WTC11 (cell line): ENCODE measurements at regions not wholly inside any gene's neighbourhood (a gene's known extent, or its start where the extent isn't known, plus 50 kb on each side); places are given as distances from the start of the nearest gene placed in this dataset.

Experiments
- ATAC-seq: fragments of 200-7000 bp; cut with Tn5 transposase; 2 replicates; pipeline ENCODE4 v1.10.0; 2021; ENCODE audit warnings: mild to moderate bottlenecking, moderate library complexity
- CTCF ChIA-PET: fragments of 300-600 bp; sonication (Branson Sonifier 250); formaldehyde crosslinking; loops from one replicate; lab custom pipeline; 2021; ENCODE audit warnings: antibody characterized with exemption; lab: Charles Lee
- POLR2A ChIA-PET: fragments of 350-600 bp; sonication (Branson Sonifier 250); formaldehyde crosslinking; loops from one replicate; lab custom pipeline; 2021; ENCODE audit warnings: antibody characterized with exemption; lab: Charles Lee
- DNase-seq: peaks from one replicate; pipeline ENCODE4 v3.0.0; 2021; ENCODE audit warnings: low spot score
- H3K27ac Mint-ChIP-seq: 2 replicates; pipeline ENCODE4 v1.8.0; 2021; ENCODE audit warnings: mixed read lengths
- H3K27me3 Mint-ChIP-seq: 2 replicates; pipeline ENCODE4 v1.8.0; 2021; ENCODE audit warnings: low read depth, mild to moderate bottlenecking, moderate library complexity, mixed read lengths
- H3K36me3 Mint-ChIP-seq: 2 replicates; pipeline ENCODE4 v1.8.0; 2021; ENCODE audit warnings: mixed read lengths
- H3K4me1 Mint-ChIP-seq: 2 replicates; pipeline ENCODE4 v1.8.0; 2022; ENCODE audit warnings: mixed read lengths
- H3K4me3 Mint-ChIP-seq: 2 replicates; pipeline ENCODE4 v1.8.0; 2021; ENCODE audit warnings: mild to moderate bottlenecking, moderate library complexity, mixed read lengths
- H3K9me3 Mint-ChIP-seq: 2 replicates; pipeline ENCODE4 v1.8.0; 2021; ENCODE audit warnings: mixed read lengths
- ATF1 ChIP-seq: sonication (generic); formaldehyde crosslinking; IDR thresholded peaks from 2 replicates; pipeline ENCODE4 v1.8.1; 2023; ENCODE audit warnings: mild to moderate bottlenecking, moderate library complexity, missing genetic modification reagents
- CREM ChIP-seq: sonication (generic); formaldehyde crosslinking; IDR thresholded peaks from 2 replicates; pipeline ENCODE4 v1.8.1; 2022; ENCODE audit warnings: mild to moderate bottlenecking, missing genetic modification reagents, moderate library complexity
- E2F5 ChIP-seq: sonication (generic); formaldehyde crosslinking; IDR thresholded peaks from 2 replicates; pipeline ENCODE4 v1.8.1; 2022; ENCODE audit warnings: mild to moderate bottlenecking, moderate library complexity, missing genetic modification reagents
- ELF4 ChIP-seq: sonication (generic); formaldehyde crosslinking; IDR thresholded peaks from 2 replicates; pipeline ENCODE4 v1.8.1; 2022; ENCODE audit warnings: low read depth, mild to moderate bottlenecking, moderate library complexity, missing genetic modification reagents
- EMX1 ChIP-seq: fragments of 250-450 bp; sonication (Bioruptor Pico); IDR thresholded peaks from 2 replicates; pipeline ENCODE4 v1.8.0; 2021; ENCODE audit warnings: mild to moderate bottlenecking
- NR3C1 ChIP-seq: sonication (generic); formaldehyde crosslinking; conservative IDR thresholded peaks from 2 replicates; pipeline ENCODE4 v1.8.1; 2023; ENCODE audit warnings: low read depth, mild to moderate bottlenecking, missing genetic modification reagents
- OVOL2 ChIP-seq: fragments of 250-450 bp; sonication (Bioruptor Pico); IDR thresholded peaks from 2 replicates; pipeline ENCODE4 v1.9.0; 2021; ENCODE audit warnings: mild to moderate bottlenecking, borderline replicate concordance
- PREB ChIP-seq: sonication (generic); formaldehyde crosslinking; IDR thresholded peaks from 2 replicates; pipeline ENCODE4 v1.8.1; 2022; ENCODE audit warnings: mild to moderate bottlenecking, missing genetic modification reagents, moderate library complexity, borderline replicate concordance
- SOX15 ChIP-seq: fragments of 250-450 bp; sonication (Bioruptor Pico); IDR thresholded peaks from 2 replicates; pipeline ENCODE4 v1.9.0; 2021; ENCODE audit warnings: mild to moderate bottlenecking
- TP53 ChIP-seq: sonication (generic); formaldehyde crosslinking; IDR thresholded peaks from 2 replicates; pipeline ENCODE4 v1.8.1; 2023; ENCODE audit warnings: mild to moderate bottlenecking, missing genetic modification reagents
- ZNF219 ChIP-seq: sonication (generic); formaldehyde crosslinking; IDR thresholded peaks from 2 replicates; pipeline ENCODE4 v1.8.0; 2023; ENCODE audit warnings: missing genetic modification reagents, mild to moderate bottlenecking, borderline replicate concordance
- ZNF532 ChIP-seq: fragments of 250-450 bp; sonication (Bioruptor Pico); IDR thresholded peaks from 2 replicates; pipeline ENCODE4 v1.9.0; 2021; ENCODE audit warnings: mild to moderate bottlenecking, borderline replicate concordance
- TF ChIP-seq, protein P1 (sequence below): sonication (generic); formaldehyde crosslinking; IDR thresholded peaks from 2 replicates; pipeline ENCODE4 v1.8.0; 2023; ENCODE audit warnings: missing genetic modification reagents, mild to moderate bottlenecking, borderline replicate concordance
- TF ChIP-seq, protein P2 (sequence below): sonication (generic); formaldehyde crosslinking; IDR thresholded peaks from 2 replicates; pipeline ENCODE4 v1.8.1; 2023; ENCODE audit warnings: mild to moderate bottlenecking, missing genetic modification reagents, borderline replicate concordance
- TF ChIP-seq, protein P3 (sequence below): fragments of 250-450 bp; sonication (Bioruptor Pico); IDR thresholded peaks from 2 replicates; pipeline ENCODE4 v1.9.0; 2021; ENCODE audit warnings: mild to moderate bottlenecking

DNA sequence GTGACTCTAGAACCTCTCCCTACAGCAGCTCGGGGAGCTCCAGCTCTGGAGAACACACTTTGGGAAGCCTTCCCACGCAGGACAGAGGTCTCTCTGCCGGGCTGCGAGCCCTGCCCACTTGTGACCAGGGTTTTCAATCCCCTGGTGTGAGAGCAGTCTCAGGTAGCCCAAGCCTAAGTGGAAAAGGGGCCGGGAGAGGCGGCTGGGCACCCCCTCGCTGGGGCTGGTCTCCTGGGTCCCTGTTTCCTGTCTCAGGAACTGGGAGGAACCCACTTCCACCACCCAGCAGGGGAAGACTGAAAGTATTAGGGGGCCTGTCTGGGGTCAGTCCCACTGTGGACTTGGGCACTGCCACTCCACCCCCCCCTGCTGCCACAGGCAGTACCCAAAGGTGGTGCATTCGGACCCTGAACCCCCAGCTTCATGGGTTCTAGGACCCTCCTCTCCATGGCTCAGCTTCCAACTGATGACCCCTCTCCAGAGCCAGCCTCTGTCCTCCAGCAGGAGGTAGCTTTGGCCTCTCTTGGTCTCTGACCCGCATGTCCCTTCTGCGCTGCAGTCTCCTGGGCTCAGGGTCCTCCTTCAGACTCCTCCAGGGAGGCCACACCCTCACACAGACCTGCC, 70.0 kb downstream of the RRM2 start (continued):
- TF ChIP-seq ZNF532 (CRISPR knock-in tag): no peak

DNA sequence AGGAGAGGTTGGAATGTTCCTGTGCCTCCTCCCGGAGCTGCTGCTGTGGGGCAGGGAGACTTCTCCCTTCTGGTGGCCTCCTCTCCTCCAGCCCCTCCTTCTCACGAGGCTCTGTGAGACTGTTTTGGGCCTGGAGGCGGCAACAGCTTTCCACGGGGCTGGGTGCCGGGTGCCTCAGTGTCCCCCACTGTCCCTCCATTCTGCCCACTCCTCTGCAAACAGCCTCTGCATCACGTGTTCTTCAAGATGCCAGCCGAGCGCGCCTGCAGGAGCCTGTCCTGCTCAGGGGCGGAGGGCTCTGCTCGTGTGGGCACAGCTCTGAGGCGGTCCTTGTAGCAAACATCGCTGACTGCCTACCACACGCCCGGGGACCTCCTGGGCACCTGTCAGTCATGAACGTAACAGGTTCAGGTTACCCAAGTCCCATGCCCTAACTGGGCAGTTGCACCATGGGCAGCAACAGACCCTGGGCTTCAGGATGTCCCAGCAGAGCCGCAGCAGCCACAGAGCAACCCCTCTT, 70.8 kb downstream of the RRM2 start:
- Mint-ChIP-seq H3K36me3 (peaks cover 29% of the 10 kb centered on the region), H3K4me1 (no peaks in the 10 kb centered on the region), H3K27ac (no peak overlapping the region), H3K4me3 (no peak overlapping the region), H3K27me3 (peaks cover 4% of the 10 kb centered on the region; the same call in 1 of the 2 replicates), H3K9me3 (peaks cover 26% of the 10 kb centered on the region)
- DNase-seq (no peak), ATAC-seq (no peak)
- ChIA-PET CTCF (interaction anchor here (0.8 to 1.8 kb wide), 2 partner anchors 216 to 241 kb away, joined by 3 to 5 read pairs; no protein-coding TSS in a partner anchor), POLR2A (no interaction called here)
- TF ChIP-seq, protein P1, sequence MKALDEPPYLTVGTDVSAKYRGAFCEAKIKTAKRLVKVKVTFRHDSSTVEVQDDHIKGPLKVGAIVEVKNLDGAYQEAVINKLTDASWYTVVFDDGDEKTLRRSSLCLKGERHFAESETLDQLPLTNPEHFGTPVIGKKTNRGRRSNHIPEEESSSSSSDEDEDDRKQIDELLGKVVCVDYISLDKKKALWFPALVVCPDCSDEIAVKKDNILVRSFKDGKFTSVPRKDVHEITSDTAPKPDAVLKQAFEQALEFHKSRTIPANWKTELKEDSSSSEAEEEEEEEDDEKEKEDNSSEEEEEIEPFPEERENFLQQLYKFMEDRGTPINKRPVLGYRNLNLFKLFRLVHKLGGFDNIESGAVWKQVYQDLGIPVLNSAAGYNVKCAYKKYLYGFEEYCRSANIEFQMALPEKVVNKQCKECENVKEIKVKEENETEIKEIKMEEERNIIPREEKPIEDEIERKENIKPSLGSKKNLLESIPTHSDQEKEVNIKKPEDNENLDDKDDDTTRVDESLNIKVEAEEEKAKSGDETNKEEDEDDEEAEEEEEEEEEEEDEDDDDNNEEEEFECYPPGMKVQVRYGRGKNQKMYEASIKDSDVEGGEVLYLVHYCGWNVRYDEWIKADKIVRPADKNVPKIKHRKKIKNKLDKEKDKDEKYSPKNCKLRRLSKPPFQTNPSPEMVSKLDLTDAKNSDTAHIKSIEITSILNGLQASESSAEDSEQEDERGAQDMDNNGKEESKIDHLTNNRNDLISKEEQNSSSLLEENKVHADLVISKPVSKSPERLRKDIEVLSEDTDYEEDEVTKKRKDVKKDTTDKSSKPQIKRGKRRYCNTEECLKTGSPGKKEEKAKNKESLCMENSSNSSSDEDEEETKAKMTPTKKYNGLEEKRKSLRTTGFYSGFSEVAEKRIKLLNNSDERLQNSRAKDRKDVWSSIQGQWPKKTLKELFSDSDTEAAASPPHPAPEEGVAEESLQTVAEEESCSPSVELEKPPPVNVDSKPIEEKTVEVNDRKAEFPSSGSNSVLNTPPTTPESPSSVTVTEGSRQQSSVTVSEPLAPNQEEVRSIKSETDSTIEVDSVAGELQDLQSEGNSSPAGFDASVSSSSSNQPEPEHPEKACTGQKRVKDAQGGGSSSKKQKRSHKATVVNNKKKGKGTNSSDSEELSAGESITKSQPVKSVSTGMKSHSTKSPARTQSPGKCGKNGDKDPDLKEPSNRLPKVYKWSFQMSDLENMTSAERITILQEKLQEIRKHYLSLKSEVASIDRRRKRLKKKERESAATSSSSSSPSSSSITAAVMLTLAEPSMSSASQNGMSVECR (CRISPR knock-in tag): no peak
- TF ChIP-seq ZNF219 (CRISPR knock-in tag) (no peak), OVOL2 (CRISPR knock-in tag) (no peak), PREB (no peak), CREM (no peak), ELF4 (CRISPR knock-in tag) (no peak), EMX1 (CRISPR knock-in tag) (no peak), E2F5 (CRISPR knock-in tag) (no peak), NR3C1 (CRISPR knock-in tag) (no peak), TP53 (no peak), ATF1 (CRISPR knock-in tag) (no peak), SOX15 (no peak)
- TF ChIP-seq, protein P2, sequence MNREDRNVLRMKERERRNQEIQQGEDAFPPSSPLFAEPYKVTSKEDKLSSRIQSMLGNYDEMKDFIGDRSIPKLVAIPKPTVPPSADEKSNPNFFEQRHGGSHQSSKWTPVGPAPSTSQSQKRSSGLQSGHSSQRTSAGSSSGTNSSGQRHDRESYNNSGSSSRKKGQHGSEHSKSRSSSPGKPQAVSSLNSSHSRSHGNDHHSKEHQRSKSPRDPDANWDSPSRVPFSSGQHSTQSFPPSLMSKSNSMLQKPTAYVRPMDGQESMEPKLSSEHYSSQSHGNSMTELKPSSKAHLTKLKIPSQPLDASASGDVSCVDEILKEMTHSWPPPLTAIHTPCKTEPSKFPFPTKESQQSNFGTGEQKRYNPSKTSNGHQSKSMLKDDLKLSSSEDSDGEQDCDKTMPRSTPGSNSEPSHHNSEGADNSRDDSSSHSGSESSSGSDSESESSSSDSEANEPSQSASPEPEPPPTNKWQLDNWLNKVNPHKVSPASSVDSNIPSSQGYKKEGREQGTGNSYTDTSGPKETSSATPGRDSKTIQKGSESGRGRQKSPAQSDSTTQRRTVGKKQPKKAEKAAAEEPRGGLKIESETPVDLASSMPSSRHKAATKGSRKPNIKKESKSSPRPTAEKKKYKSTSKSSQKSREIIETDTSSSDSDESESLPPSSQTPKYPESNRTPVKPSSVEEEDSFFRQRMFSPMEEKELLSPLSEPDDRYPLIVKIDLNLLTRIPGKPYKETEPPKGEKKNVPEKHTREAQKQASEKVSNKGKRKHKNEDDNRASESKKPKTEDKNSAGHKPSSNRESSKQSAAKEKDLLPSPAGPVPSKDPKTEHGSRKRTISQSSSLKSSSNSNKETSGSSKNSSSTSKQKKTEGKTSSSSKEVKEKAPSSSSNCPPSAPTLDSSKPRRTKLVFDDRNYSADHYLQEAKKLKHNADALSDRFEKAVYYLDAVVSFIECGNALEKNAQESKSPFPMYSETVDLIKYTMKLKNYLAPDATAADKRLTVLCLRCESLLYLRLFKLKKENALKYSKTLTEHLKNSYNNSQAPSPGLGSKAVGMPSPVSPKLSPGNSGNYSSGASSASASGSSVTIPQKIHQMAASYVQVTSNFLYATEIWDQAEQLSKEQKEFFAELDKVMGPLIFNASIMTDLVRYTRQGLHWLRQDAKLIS (CRISPR knock-in tag): no peak
- TF ChIP-seq, protein P3, sequence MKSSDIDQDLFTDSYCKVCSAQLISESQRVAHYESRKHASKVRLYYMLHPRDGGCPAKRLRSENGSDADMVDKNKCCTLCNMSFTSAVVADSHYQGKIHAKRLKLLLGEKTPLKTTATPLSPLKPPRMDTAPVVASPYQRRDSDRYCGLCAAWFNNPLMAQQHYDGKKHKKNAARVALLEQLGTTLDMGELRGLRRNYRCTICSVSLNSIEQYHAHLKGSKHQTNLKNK: no peak
